Mucosa of rectum (tissue), 2 donors: ENCODE measurements at regions not wholly inside any gene's neighbourhood (a gene's known extent, or its start where the extent isn't known, plus 50 kb on each side); places are given as distances from the start of the nearest gene placed in this dataset.
"Not testable (repeated sequence)": the region's sequence is repeated elsewhere in the genome, so short reads cannot be mapped to it uniquely, and the experiment has no call there.

Source experiments
- H3K27ac ChIP-seq, 2 donors: one replicate each; pipeline ENCODE4 v1.7.0; 2013; ENCODE audit warnings: inconsistent platforms in 2 of 2, low read depth in 2 of 2, low read length in 2 of 2
- H3K27me3 ChIP-seq, 2 donors: one replicate each; pipeline ENCODE4 v1.7.0; 2013; ENCODE audit warnings: low read length in 2 of 2; ENCODE audit not compliant: control insufficient read depth in 2 of 2, insufficient read depth in 2 of 2
- H3K36me3 ChIP-seq, 2 donors: one replicate each; pipeline ENCODE4 v1.7.0; 2013; ENCODE audit warnings: low read length in 2 of 2; ENCODE audit not compliant: control insufficient read depth in 2 of 2, insufficient read depth in 2 of 2
- H3K4me1 ChIP-seq, 2 donors: one replicate each; pipeline ENCODE4 v1.7.0; 2013; ENCODE audit warnings: low read length in 2 of 2, mild to moderate bottlenecking in 1 of 2; ENCODE audit not compliant: control insufficient read depth in 2 of 2, insufficient read depth in 2 of 2
- H3K4me3 ChIP-seq, 2 donors: one replicate each; pipeline ENCODE4 v1.7.0; 2013; ENCODE audit warnings: low read length in 2 of 2
- H3K9ac ChIP-seq, 2 donors: one replicate each; pipeline ENCODE4 v1.7.0; 2013; ENCODE audit warnings: low read length in 2 of 2, low read depth in 1 of 2, mild to moderate bottlenecking in 1 of 2
- H3K9me3 ChIP-seq, 2 donors: one replicate each; pipeline ENCODE4 v1.7.0; 2013; ENCODE audit warnings: low read length in 2 of 2; ENCODE audit not compliant: control insufficient read depth in 2 of 2
- donor health status: healthy.
- donor health status: Normal muscosa, but diverticular disease.

- Histone ChIP-seq H3K9me3 (no peaks in the 10 kb centered on the region), H3K4me3 (no peak overlapping the region), H3K9ac (no peak overlapping the region), H3K4me1 (no peaks in the 10 kb centered on the region), H3K27me3 (no peaks in the 10 kb centered on the region), H3K27ac (no peak overlapping the region), H3K36me3 (no peaks in the 10 kb centered on the region)
These were observed 132.3 kb downstream of the LIG4 start for GRCh38 chr13:108083056-108083455.

GRCh38 chr13:108082481-108082880 lies 132.9 kb downstream of the LIG4 start:
- Histone ChIP-seq H3K4me3 (no peak overlapping the region), H3K36me3 (no peaks in the 10 kb centered on the region), H3K27ac (no peak overlapping the region)

GRCh38 chr13:108077284-108077683 lies 138.1 kb downstream of the LIG4 start:
- no peak overlapping the region for H3K27ac ChIP-seq
- H3K4me3 ChIP-seq = no peak overlapping the region

More at GRCh38 chr13:108082481-108082880, 132.9 kb downstream of the LIG4 start:
- H3K9ac ChIP-seq = no peak overlapping the region
- H3K9me3 ChIP-seq = no peaks in the 10 kb centered on the region
- H3K4me1 ChIP-seq = no peaks in the 10 kb centered on the region
- no peaks in the 10 kb centered on the region for H3K27me3 ChIP-seq

DNA sequence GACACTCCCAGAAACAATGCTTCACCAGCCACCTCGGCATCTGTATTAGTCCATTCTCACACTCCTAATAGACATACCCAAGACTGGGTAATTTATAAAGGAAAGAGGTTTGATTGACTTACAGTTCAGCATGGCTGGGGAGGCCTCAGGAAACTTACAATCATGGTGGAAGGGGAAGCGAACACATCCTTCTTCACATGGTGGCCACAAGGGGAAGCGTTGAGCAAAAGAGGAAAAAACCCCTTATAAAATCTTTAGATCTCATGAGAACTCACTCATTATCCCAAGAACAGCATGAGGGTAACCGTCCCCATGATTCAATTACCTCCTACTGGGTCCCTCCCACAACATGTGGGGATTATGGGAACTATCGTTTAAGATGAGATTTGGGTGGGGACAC lies 140.9 kb downstream of the LIG4 start:
- not testable (repeated sequence) for H3K9ac ChIP-seq, H3K27me3 ChIP-seq, H3K27ac ChIP-seq, H3K4me1 ChIP-seq, H3K9me3 ChIP-seq, H3K36me3 ChIP-seq, H3K4me3 ChIP-seq

More at GRCh38 chr13:108077284-108077683, 138.1 kb downstream of the LIG4 start:
- Histone ChIP-seq H3K36me3 (no peaks in the 10 kb centered on the region), H3K4me1 (no peaks in the 10 kb centered on the region), H3K9me3 (no peaks in the 10 kb centered on the region), H3K27me3 (no peaks in the 10 kb centered on the region), H3K9ac (no peak overlapping the region)

DNA sequence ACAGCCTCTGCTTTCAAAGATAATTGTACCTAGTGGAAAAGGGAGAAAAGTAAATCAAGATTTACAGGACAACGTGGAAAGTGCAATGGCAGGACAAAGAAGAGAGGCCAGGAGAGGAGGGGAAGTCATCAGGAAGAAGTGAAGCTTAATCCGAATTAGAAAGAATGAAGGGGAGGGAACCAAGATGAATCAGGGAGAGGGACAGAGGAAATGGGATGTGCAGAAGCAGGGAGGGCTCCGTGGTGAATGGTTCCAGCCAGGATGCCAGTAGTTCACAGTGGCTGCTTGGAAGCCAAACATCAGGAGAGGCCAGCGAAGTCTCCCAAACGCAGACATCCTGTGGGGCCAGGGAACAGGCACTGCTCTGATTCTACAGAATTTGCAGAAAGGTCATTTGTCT lies 144.4 kb downstream of the LIG4 start:
- H3K4me3 ChIP-seq = no peak overlapping the region
- no peaks in the 10 kb centered on the region for H3K4me1 ChIP-seq

DNA sequence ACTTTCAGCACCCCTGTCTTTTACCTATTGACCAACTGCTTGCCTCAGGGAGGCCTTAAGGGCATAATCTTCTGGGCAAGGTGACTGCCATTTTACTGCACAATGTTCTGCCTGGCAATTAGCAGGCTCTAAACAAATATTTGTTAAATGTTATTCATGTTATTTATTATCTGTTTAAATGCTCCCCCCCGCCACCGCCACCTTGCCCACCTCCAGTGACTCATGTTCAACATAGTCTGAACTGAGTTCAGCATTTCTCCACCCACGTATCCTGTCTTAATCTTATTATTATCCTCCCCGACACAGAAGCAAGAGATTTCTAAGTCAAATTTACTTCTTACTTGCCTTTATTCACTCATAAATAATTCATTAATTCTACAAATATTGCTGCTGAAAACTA lies 144.8 kb downstream of the LIG4 start:
- Histone ChIP-seq H3K4me3 (no peak overlapping the region), H3K9me3 (no peaks in the 10 kb centered on the region), H3K27ac (no peak overlapping the region), H3K36me3 (no peaks in the 10 kb centered on the region), H3K27me3 (no peaks in the 10 kb centered on the region), H3K9ac (no peak overlapping the region), H3K4me1 (no peaks in the 10 kb centered on the region)

More for the DNA sequence above, 144.4 kb downstream of the LIG4 start:
- no peaks in the 10 kb centered on the region for H3K27me3 ChIP-seq
- no peak overlapping the region for H3K9ac ChIP-seq
- no peak overlapping the region for H3K27ac ChIP-seq
- H3K9me3 ChIP-seq = no peaks in the 10 kb centered on the region
- no peaks in the 10 kb centered on the region for H3K36me3 ChIP-seq

- no peak overlapping the region for H3K9ac ChIP-seq
- no peaks in the 10 kb centered on the region for H3K9me3 ChIP-seq
- H3K27ac ChIP-seq = no peak overlapping the region
- no peaks in the 10 kb centered on the region for H3K36me3 ChIP-seq
- no peak overlapping the region for H3K4me3 ChIP-seq
- H3K27me3 ChIP-seq = no peaks in the 10 kb centered on the region
- no peaks in the 10 kb centered on the region for H3K4me1 ChIP-seq
These were observed 145.7 kb downstream of the LIG4 start for GRCh38 chr13:108069521-108070210.

DNA sequence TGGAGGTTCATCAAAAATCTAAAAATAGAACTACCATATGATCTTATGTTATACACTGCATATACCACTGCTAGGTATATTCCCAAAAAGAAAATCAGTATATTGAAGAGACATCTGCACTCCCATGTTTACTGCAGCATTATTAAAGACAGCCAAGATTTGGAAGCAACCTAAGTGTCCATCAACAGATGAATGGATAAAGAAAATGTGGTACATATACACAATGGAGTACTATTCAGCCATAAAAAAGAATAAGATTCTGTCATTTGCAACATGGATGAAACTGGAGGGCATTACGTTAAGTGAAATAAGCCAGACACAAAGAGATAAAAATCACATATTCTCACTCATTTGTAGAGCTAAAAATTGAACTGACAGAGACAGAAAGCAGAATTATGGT lies 151.0 kb downstream of the LIG4 start:
- not testable (repeated sequence) for H3K4me1 ChIP-seq, H3K36me3 ChIP-seq, H3K9ac ChIP-seq, H3K9me3 ChIP-seq, H3K27ac ChIP-seq, H3K4me3 ChIP-seq, H3K27me3 ChIP-seq

- Histone ChIP-seq H3K9me3 (no peaks in the 10 kb centered on the region), H3K27ac (no peak overlapping the region), H3K36me3 (no peaks in the 10 kb centered on the region), H3K9ac (no peak overlapping the region), H3K4me3 (no peak overlapping the region), H3K4me1 (no peaks in the 10 kb centered on the region), H3K27me3 (no peaks in the 10 kb centered on the region)
These were observed 155.2 kb downstream of the LIG4 start for GRCh38 chr13:108060111-108060510.

DNA sequence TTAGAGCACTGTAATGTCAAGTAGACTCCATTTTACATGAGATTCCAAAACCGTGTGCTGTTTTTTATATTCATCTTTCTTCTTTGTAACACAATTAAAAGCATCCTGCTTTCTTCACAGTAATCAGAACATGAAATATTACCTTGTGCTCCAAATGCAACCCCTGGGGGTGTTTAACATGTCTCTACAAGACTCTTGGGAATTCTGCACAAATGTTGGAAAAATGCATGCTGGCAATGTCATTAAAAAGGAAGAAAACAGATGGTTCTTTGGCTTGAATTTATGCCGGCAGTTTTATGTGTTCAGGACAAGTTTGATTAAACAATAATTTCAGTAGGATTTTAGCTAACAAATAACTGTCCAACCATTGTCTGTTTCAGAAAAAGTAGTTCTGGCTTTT lies 159.1 kb downstream of the LIG4 start:
- no peak overlapping the region for H3K4me3 ChIP-seq
- H3K4me1 ChIP-seq = no peaks in the 10 kb centered on the region
- no peaks in the 10 kb centered on the region for H3K27me3 ChIP-seq
- no peaks in the 10 kb centered on the region for H3K9me3 ChIP-seq
- no peak overlapping the region for H3K27ac ChIP-seq
- no peak overlapping the region for H3K9ac ChIP-seq
- no peaks in the 10 kb centered on the region for H3K36me3 ChIP-seq

DNA sequence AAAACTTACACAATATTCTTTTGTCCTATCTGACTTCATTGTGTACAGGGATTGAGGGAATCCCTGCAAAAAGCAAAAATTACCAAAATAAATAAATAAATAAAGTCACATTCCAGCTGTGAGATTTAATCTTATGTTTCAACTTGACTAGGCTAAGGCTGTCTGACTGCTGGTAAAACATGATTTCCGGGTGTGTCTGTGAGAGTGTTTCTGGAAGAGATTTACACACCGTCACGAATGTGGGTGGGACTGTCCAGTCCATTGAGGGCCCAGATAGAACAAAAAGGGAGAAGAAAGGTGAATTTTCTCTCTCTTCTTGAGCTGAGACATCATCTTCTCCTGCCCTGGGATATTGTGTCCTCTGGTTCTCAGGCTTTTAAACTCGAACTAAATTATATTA lies 166.1 kb downstream of the LIG4 start:
- Histone ChIP-seq H3K4me3 (no peak overlapping the region), H3K9me3 (no peaks in the 10 kb centered on the region), H3K27ac (no peak overlapping the region), H3K9ac (no peak overlapping the region), H3K4me1 (no peaks in the 10 kb centered on the region), H3K27me3 (no peaks in the 10 kb centered on the region), H3K36me3 (no peaks in the 10 kb centered on the region)
